CD14-positive monocyte (primary cell): ENCODE measurements at regions not wholly inside any gene's neighbourhood (a gene's known extent, or its start where the extent isn't known, plus 50 kb on each side); places are given as distances from the start of the nearest gene placed in this dataset.

Experiments
- DNase-seq, 3 donors: peaks; one replicate each; pipeline ENCODE4 v3.0.0-alpha.2; 2011 to 2022
- H2AFZ ChIP-seq: 2 replicates; pipeline ENCODE4 v1.6.0; 2012; ENCODE audit warnings: mild to moderate bottlenecking, low read depth, low read length, inconsistent platforms; ENCODE audit not compliant: insufficient read depth, poor library complexity, severe bottlenecking
- H3K27ac ChIP-seq, 2 donors: 1 replicate in 1 of 2; 2 replicates in 1 of 2; pipeline ENCODE4 v1.5.1; 2012 to 2013; ENCODE audit warnings: low read length in 2 of 2, control low read depth in 1 of 2, inconsistent platforms in 1 of 2, low read depth in 1 of 2, mild to moderate bottlenecking in 1 of 2
- H3K27me3 ChIP-seq, 2 donors: one replicate each; pipeline versions ENCODE4 v1.6.0 to v1.6.1; 2011 to 2013; ENCODE audit warnings: low read length in 2 of 2; ENCODE audit not compliant: control insufficient read depth in 2 of 2, insufficient read depth in 2 of 2
- H3K36me3 ChIP-seq, 2 donors: replicated peaks in 1 of 2; 1 replicate in 1 of 2; 2 replicates in 1 of 2; pipeline versions ENCODE4 v1.5.1 to v1.6.1; 2012 to 2013; ENCODE audit warnings: low read length in 2 of 2, control low read depth in 1 of 2, inconsistent platforms in 1 of 2, mild to moderate bottlenecking in 1 of 2; ENCODE audit not compliant: insufficient read depth in 2 of 2, control insufficient read depth in 1 of 2
- H3K4me1 ChIP-seq, 2 donors: 1 replicate in 1 of 2; 2 replicates in 1 of 2; pipeline versions ENCODE4 v1.5.1 to v1.6.1; 2012 to 2013; ENCODE audit warnings: low read length in 2 of 2, control low read depth in 1 of 2, inconsistent platforms in 1 of 2, mild to moderate bottlenecking in 1 of 2, moderate library complexity in 1 of 2; ENCODE audit not compliant: insufficient read depth in 2 of 2, control insufficient read depth in 1 of 2
- H3K4me2 ChIP-seq: replicated peaks from 2 replicates; pipeline ENCODE3; 2012; ENCODE audit warnings: low read length, moderate library complexity, mild to moderate bottlenecking; ENCODE audit not compliant: poor library complexity, severe bottlenecking; ENCODE audit errors: extremely low read depth
- H3K4me3 ChIP-seq, 3 experiments: fragments of 200-600 bp in 1 of 3; sonication (generic) in 1 of 3; replicated peaks in 1 of 3; 1 replicate in 2 of 3; 2 replicates in 1 of 3; pipeline ENCODE4 v1.5.1; 2011 to 2013; ENCODE audit warnings: low read length in 3 of 3, mild to moderate bottlenecking in 3 of 3, control low read depth in 2 of 3, low read depth in 2 of 3, inconsistent platforms in 1 of 3, moderate library complexity in 1 of 3
- H3K79me2 ChIP-seq: 2 replicates; pipeline ENCODE4 v1.6.0; 2012; ENCODE audit warnings: mild to moderate bottlenecking, control low read depth, inconsistent platforms, low read length, moderate library complexity; ENCODE audit not compliant: insufficient read depth
- H3K9ac ChIP-seq: 2 replicates; pipeline ENCODE4 v1.6.0; 2017; ENCODE audit warnings: low read length, mild to moderate bottlenecking; ENCODE audit not compliant: insufficient read depth, poor library complexity, severe bottlenecking
- H3K9me3 ChIP-seq, 2 donors: replicated peaks in 1 of 2; 1 replicate in 1 of 2; 2 replicates in 1 of 2; pipeline versions ENCODE4 v1.5.1 to v1.6.1; 2012 to 2013; ENCODE audit warnings: low read length in 2 of 2, control low read depth in 1 of 2; ENCODE audit not compliant: control insufficient read depth in 1 of 2, insufficient read depth in 1 of 2
- H4K20me1 ChIP-seq: 2 replicates; pipeline ENCODE4 v1.6.0; 2012; ENCODE audit warnings: mild to moderate bottlenecking, low read length, control low read depth, moderate library complexity; ENCODE audit not compliant: insufficient read depth
- H3K27ac Mint-ChIP-seq, 7 donors: one replicate each; pipeline ENCODE4 v1.8.0; 2020; ENCODE audit warnings: mild to moderate bottlenecking in 7 of 7, mixed read lengths in 7 of 7, moderate library complexity in 6 of 7, inconsistent platforms in 2 of 7
- H3K27me3 Mint-ChIP-seq, 3 donors: one replicate each; pipeline ENCODE4 v1.8.0; 2021 to 2022; ENCODE audit warnings: low read depth in 3 of 3, mild to moderate bottlenecking in 3 of 3, mixed read lengths in 3 of 3, moderate library complexity in 3 of 3, inconsistent platforms in 1 of 3
- H3K36me3 Mint-ChIP-seq, 2 donors: one replicate each; pipeline ENCODE4 v1.8.0; 2020; ENCODE audit warnings: mixed read lengths in 2 of 2, inconsistent platforms in 1 of 2, mild to moderate bottlenecking in 1 of 2
- H3K4me1 Mint-ChIP-seq: one replicate; pipeline ENCODE4 v1.8.0; 2020; ENCODE audit warnings: mild to moderate bottlenecking, mixed read lengths
- H3K4me3 Mint-ChIP-seq, 2 donors: one replicate each; pipeline ENCODE4 v1.8.0; 2020; ENCODE audit warnings: mild to moderate bottlenecking in 2 of 2, mixed read lengths in 2 of 2, moderate library complexity in 1 of 2
- H3K9me3 Mint-ChIP-seq, 7 donors: one replicate each; pipeline ENCODE4 v1.8.0; 2020 to 2022; ENCODE audit warnings: mixed read lengths in 7 of 7, mild to moderate bottlenecking in 6 of 7, moderate library complexity in 6 of 7, inconsistent platforms in 2 of 7
- CTCF ChIP-seq: fragments of 200-600 bp; IDR thresholded peaks from one replicate; pipeline ENCODE4 v1.8.0; 2022; ENCODE audit warnings: antibody characterized with exemption, mild to moderate bottlenecking
- WGBS: methylation state at CpG from one replicate; pipeline ENCODE4 v1.1.5; 2013; ENCODE audit warnings: missing lambda C conversion rate; ENCODE audit not compliant: insufficient coverage; 5-methylcytosine and 5-hydroxymethylcytosine counted together
- intact Hi-C, 2 donors: fragments of 100-400 bp; cut with micrococcal nuclease; formaldehyde crosslinking; loops; one replicate each; pipeline versions ENCODE4 v1.15.0 to v1.15.1; 2023

DNA sequence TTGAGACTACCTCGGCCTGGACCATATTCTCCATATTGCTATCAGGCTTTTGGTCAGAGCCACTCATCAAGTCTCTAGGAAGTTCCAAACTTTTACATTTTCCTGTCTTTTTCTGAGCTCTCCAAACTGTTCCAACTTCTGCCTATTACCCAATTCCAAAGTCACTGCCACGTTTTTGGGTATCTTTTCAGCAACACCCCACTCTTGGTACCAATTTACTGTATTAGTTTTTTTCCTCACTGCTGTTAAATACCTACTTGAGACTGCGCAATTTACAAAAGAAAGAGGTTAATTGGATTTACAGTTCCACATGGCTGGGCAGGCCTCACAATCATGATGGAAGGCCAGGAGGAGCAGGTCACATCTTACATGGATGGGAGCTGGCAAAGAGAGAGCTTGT lies 507.8 kb upstream of the ZNF608 start:
- no peaks in the 10 kb centered on the region for H4K20me1 ChIP-seq
- 62% methylated on average over 1 of the region's 3 CpGs for WGBS
- H3K27me3 ChIP-seq: no peaks in the 10 kb centered on the region
- H3K4me1 ChIP-seq: no peaks in the 10 kb centered on the region
- H2AFZ ChIP-seq: no peak overlapping the region
- H3K4me3 ChIP-seq: no peak overlapping the region
- no peak overlapping the region for H3K9ac ChIP-seq
- no peak overlapping the region for H3K4me2 ChIP-seq
- no peaks in the 10 kb centered on the region for H3K36me3 ChIP-seq
- DNase-seq: no peak
- Mint-ChIP-seq H3K4me3 (no peak overlapping the region), H3K9me3 (peaks cover 6 to 23% (median 17%) of the 10 kb centered on the region in 7 donors), H3K27me3 (no peaks in the 10 kb centered on the region), H3K27ac (no peak overlapping the region), H3K4me1 (no peaks in the 10 kb centered on the region), H3K36me3 (no peaks in the 10 kb centered on the region)
- peaks cover 8 to 15% of the 10 kb centered on the region in 2 donors for H3K9me3 ChIP-seq
- no peak overlapping the region for H3K27ac ChIP-seq
- no peaks in the 10 kb centered on the region for H3K79me2 ChIP-seq
- intact Hi-C loops: no loop called here
- TF ChIP-seq CTCF: no peak

- DNase-seq: no peak
- Histone ChIP-seq H3K9ac (no peak overlapping the region), H3K4me2 (no peak overlapping the region), H2AFZ (no peak overlapping the region), H3K36me3 (no peaks in the 10 kb centered on the region), H4K20me1 (no peaks in the 10 kb centered on the region), H3K79me2 (no peaks in the 10 kb centered on the region), H3K4me3 (no peak overlapping the region), H3K27ac (no peak overlapping the region), H3K9me3 (peaks cover 8 to 15% of the 10 kb centered on the region in 2 donors), H3K27me3 (no peaks in the 10 kb centered on the region), H3K4me1 (no peaks in the 10 kb centered on the region)
- WGBS: 94% methylated on average over 2 of the region's 3 CpGs
- H3K4me1 Mint-ChIP-seq: no peaks in the 10 kb centered on the region
- no peak for TF ChIP-seq CTCF
- intact Hi-C loops: no loop called here
- H3K36me3 Mint-ChIP-seq: no peaks in the 10 kb centered on the region
- H3K9me3 Mint-ChIP-seq: peaks cover 6 to 25% (median 16%) of the 10 kb centered on the region in 7 donors
- no peak overlapping the region for H3K4me3 Mint-ChIP-seq
- H3K27me3 Mint-ChIP-seq: no peaks in the 10 kb centered on the region
- H3K27ac Mint-ChIP-seq: no peak overlapping the region
Measured at GRCh38 chr5:125256296-125256695, 509.9 kb upstream of the ZNF608 start.
